ENCODE measurements at regions not wholly inside any gene's neighbourhood (a gene's known extent, or its start where the extent isn't known, plus 50 kb on each side); places are given as distances from the start of the nearest gene placed in this dataset. TPM values are rescaled to one million over a fixed set of nuclear protein-coding genes. Genes with fewer than 3 reads are reported as not detected.

Small RNA genes lying in the stretch of these regions (microRNA-seq; reads per million reads assigned to microRNA genes)
- not detected for gene MIR4432 (ENCODE audit: borderline microRNAs expressed)

Measured in naive thymus-derived CD4-positive, alpha-beta T cell (primary cell).